Activated naive CD8-positive, alpha-beta T cell treated with anti-CD3 and anti-CD28 coated beads, Interleukin-2, amount 10 ng/mL, durations not matched to agents 7 days and 5 days (primary cell): ENCODE measurements at regions not wholly inside any gene's neighbourhood (a gene's known extent, or its start where the extent isn't known, plus 50 kb on each side); places are given as distances from the start of the nearest gene placed in this dataset.

Experiments used
- ATAC-seq: fragments of 150-1000 bp; cut with Tn5 transposase; one replicate; pipeline ENCODE4 v1.10.0; 2021; ENCODE audit warnings: low read depth, moderate library complexity
- POLR2A ChIA-PET: fragments of 350-600 bp; sonication (Branson Sonifier 250); formaldehyde crosslinking; loops from one replicate; lab custom pipeline; 2021; ENCODE audit warnings: antibody characterized with exemption; lab: Charles Lee
- DNase-seq: peaks from one replicate; pipeline ENCODE4 v3.0.0; 2021
- H3K27ac Mint-ChIP-seq: one replicate; pipeline ENCODE4 v1.8.0; 2022; ENCODE audit warnings: mild to moderate bottlenecking, mixed read lengths
- H3K27me3 Mint-ChIP-seq: one replicate; pipeline ENCODE4 v1.8.0; 2022; ENCODE audit warnings: mild to moderate bottlenecking, moderate library complexity, mixed read lengths
- H3K36me3 Mint-ChIP-seq: one replicate; pipeline ENCODE4 v1.8.0; 2021; ENCODE audit warnings: mild to moderate bottlenecking, mixed read lengths
- H3K4me1 Mint-ChIP-seq: one replicate; pipeline ENCODE4 v1.8.0; 2021; ENCODE audit warnings: mixed read lengths
- H3K4me3 Mint-ChIP-seq: one replicate; pipeline ENCODE4 v1.8.0; 2022; ENCODE audit warnings: mild to moderate bottlenecking, moderate library complexity, mixed read lengths
- H3K9me3 Mint-ChIP-seq: one replicate; pipeline ENCODE4 v1.8.0; 2021; ENCODE audit warnings: mixed read lengths

DNA sequence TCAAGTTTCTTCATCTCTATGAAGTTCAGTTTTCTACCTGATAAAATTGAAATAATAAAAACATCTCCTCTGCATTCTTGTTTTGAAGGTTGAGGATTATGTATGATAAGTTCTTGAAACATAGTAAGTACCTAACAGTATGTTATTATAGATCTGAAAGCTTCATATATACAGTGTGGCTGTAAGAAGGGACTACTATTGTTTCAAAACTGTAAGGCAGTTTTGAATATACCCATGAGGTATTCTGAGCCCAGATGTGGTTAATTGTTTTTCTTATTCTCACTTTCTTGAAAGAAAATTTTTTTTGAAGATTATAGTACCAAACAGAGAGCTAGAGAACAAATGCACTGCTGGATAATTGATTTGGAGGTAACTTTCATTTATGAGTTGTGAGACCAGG is 383.2 kb downstream of the CHSY3 start:
- ATAC-seq (no peak), DNase-seq (no peak)
- Mint-ChIP-seq H3K27me3 (no peaks in the 10 kb centered on the region), H3K4me3 (no peak overlapping the region), H3K27ac (no peak overlapping the region), H3K4me1 (no peaks in the 10 kb centered on the region), H3K9me3 (no peaks in the 10 kb centered on the region), H3K36me3 (no peaks in the 10 kb centered on the region)
- POLR2A ChIA-PET = no interaction called here

GRCh38 chr5:130286971-130287370 is 382.7 kb downstream of the CHSY3 start:
- H3K27ac Mint-ChIP-seq = no peak overlapping the region
- POLR2A ChIA-PET = no interaction called here
- no peaks in the 10 kb centered on the region for H3K27me3 Mint-ChIP-seq
- H3K36me3 Mint-ChIP-seq = no peaks in the 10 kb centered on the region
- no peaks in the 10 kb centered on the region for H3K9me3 Mint-ChIP-seq
- H3K4me1 Mint-ChIP-seq = no peaks in the 10 kb centered on the region
- no peak for DNase-seq
- ATAC-seq = no peak
- H3K4me3 Mint-ChIP-seq = no peak overlapping the region

- Mint-ChIP-seq H3K9me3 (no peaks in the 10 kb centered on the region), H3K27me3 (no peaks in the 10 kb centered on the region), H3K36me3 (no peaks in the 10 kb centered on the region), H3K4me3 (no peak overlapping the region), H3K4me1 (no peaks in the 10 kb centered on the region), H3K27ac (no peak overlapping the region)
- DNase-seq (no peak), ATAC-seq (no peak)
- POLR2A ChIA-PET = no interaction called here
These were observed 377.8 kb downstream of the CHSY3 start for GRCh38 chr5:130282049-130282448.

- ATAC-seq (no peak), DNase-seq (no peak)
- Mint-ChIP-seq H3K4me3 (no peak overlapping the region), H3K36me3 (no peaks in the 10 kb centered on the region), H3K4me1 (no peaks in the 10 kb centered on the region), H3K9me3 (no peaks in the 10 kb centered on the region), H3K27me3 (no peaks in the 10 kb centered on the region), H3K27ac (no peak overlapping the region)
- POLR2A ChIA-PET = no interaction called here
These were observed 376.4 kb downstream of the CHSY3 start for GRCh38 chr5:130280528-130281217.

DNA sequence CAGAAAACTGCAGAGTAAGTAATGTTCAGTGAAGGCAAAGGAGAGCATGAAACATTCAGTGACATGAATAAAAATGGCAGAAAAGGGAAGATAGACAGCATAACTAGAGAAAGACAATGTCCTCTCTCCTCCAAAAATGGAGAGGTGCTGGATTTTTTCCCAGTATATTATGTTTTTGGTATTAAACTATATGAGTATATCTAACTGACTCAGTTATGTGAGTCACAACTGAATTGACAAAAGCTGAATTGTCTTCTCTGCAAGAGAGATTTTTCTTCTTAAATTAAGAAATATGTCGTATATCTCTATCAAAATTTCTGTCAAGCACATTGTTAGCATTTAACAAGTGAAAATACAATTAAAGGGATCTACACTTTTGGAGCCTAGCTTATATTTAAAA is 375.1 kb downstream of the CHSY3 start:
- ATAC-seq = no peak
- H3K9me3 Mint-ChIP-seq = no peaks in the 10 kb centered on the region

DNA sequence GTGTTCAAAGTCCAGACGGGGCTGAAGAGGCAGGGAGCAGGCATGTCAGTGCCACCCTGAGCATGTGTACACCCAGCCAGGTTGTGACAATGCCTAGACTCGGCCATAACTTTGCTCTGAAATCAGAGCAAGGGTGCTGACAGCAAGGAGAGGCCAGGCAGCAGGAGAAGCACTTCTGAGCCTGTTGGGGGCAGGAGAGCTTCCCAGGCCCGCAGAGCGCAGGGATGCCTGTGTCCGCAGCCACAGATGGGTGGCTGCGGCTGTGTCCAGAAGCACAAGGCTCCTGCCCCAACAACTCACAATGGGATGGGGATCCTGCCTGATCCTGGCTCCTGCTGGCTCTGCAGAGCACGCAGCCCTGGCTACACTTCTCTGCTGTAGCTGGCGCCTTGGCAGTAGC is 373.9 kb downstream of the CHSY3 start:
- POLR2A ChIA-PET = no interaction called here
- Mint-ChIP-seq H3K27ac (no peak overlapping the region), H3K9me3 (no peaks in the 10 kb centered on the region), H3K27me3 (no peaks in the 10 kb centered on the region), H3K36me3 (no peaks in the 10 kb centered on the region), H3K4me1 (no peaks in the 10 kb centered on the region), H3K4me3 (no peak overlapping the region)
- DNase-seq (no peak), ATAC-seq (no peak)

More for the DNA sequence above, 375.1 kb downstream of the CHSY3 start:
- no peaks in the 10 kb centered on the region for H3K36me3 Mint-ChIP-seq
- H3K4me1 Mint-ChIP-seq = no peaks in the 10 kb centered on the region
- H3K27ac Mint-ChIP-seq = no peak overlapping the region
- H3K4me3 Mint-ChIP-seq = no peak overlapping the region
- DNase-seq = no peak
- no peaks in the 10 kb centered on the region for H3K27me3 Mint-ChIP-seq
- POLR2A ChIA-PET = no interaction called here

GRCh38 chr5:130277522-130277921 is 373.3 kb downstream of the CHSY3 start:
- Mint-ChIP-seq H3K27ac (no peak overlapping the region), H3K27me3 (no peaks in the 10 kb centered on the region), H3K36me3 (no peaks in the 10 kb centered on the region), H3K9me3 (no peaks in the 10 kb centered on the region), H3K4me1 (no peaks in the 10 kb centered on the region), H3K4me3 (no peak overlapping the region)
- ATAC-seq (no peak), DNase-seq (no peak)
- POLR2A ChIA-PET = no interaction called here

- no peaks in the 10 kb centered on the region for H3K4me1 Mint-ChIP-seq
- no peak for DNase-seq
- H3K27ac Mint-ChIP-seq = no peak overlapping the region
- no peaks in the 10 kb centered on the region for H3K9me3 Mint-ChIP-seq
- H3K27me3 Mint-ChIP-seq = no peaks in the 10 kb centered on the region
- H3K36me3 Mint-ChIP-seq = no peaks in the 10 kb centered on the region
- POLR2A ChIA-PET = no interaction called here
- no peak overlapping the region for H3K4me3 Mint-ChIP-seq
- no peak for ATAC-seq
These were observed 372.7 kb downstream of the CHSY3 start for GRCh38 chr5:130277002-130277401.

GRCh38 chr5:130272837-130273236 is 368.6 kb downstream of the CHSY3 start:
- Mint-ChIP-seq H3K27me3 (no peaks in the 10 kb centered on the region), H3K36me3 (no peaks in the 10 kb centered on the region), H3K4me1 (no peaks in the 10 kb centered on the region), H3K4me3 (no peak overlapping the region), H3K27ac (no peak overlapping the region), H3K9me3 (no peaks in the 10 kb centered on the region)
- ATAC-seq (no peak), DNase-seq (no peak)
- POLR2A ChIA-PET = no interaction called here

DNA sequence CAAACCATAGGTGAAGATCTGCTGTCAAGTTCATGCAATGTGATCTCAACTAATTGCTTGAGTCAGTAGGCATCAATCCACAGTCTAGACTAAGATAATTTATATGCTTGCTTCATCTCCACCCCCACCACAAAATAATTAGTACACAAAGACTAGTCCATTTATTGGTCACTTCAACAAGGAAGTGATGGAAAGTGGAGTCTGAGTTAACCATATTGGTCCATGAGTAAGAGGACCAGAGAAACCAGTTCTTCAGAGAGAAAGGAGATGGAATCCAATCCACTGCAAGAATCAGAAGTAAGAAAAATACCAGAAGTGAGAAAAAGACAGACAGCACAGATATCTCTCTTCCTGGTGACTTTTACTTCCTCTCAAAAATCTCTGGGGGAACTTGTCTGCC is 366.5 kb downstream of the CHSY3 start:
- Mint-ChIP-seq H3K36me3 (no peaks in the 10 kb centered on the region), H3K4me1 (no peaks in the 10 kb centered on the region), H3K4me3 (no peak overlapping the region), H3K27ac (no peak overlapping the region), H3K9me3 (no peaks in the 10 kb centered on the region), H3K27me3 (no peaks in the 10 kb centered on the region)
- ATAC-seq (no peak), DNase-seq (no peak)
- POLR2A ChIA-PET = no interaction called here

DNA sequence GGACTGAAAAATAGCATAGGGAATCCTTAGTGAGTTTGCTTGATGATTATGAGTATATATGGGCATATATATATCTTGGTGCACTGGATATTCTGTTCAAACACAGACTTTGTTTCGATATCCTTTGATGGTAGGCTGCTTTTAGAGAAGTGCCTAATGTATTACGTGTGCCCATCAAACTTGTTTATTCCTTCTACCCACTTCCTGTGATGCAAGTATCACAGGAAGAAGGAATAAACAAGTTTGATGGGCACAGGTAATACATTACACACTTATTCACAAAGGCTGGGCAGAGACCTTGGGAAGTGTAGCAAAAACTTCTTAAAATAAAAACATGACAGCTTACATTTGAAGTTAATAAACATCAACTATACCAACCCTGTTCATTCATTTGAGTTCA is 364.2 kb downstream of the CHSY3 start:
- Mint-ChIP-seq H3K27me3 (no peaks in the 10 kb centered on the region), H3K4me3 (no peak overlapping the region), H3K4me1 (no peaks in the 10 kb centered on the region), H3K27ac (no peak overlapping the region), H3K9me3 (no peaks in the 10 kb centered on the region), H3K36me3 (no peaks in the 10 kb centered on the region)
- ATAC-seq = no peak
- no peak for DNase-seq
- POLR2A ChIA-PET = no interaction called here

- H3K36me3 Mint-ChIP-seq = no peaks in the 10 kb centered on the region
- POLR2A ChIA-PET = no interaction called here
- no peak overlapping the region for H3K27ac Mint-ChIP-seq
- no peaks in the 10 kb centered on the region for H3K4me1 Mint-ChIP-seq
- H3K27me3 Mint-ChIP-seq = no peaks in the 10 kb centered on the region
- H3K4me3 Mint-ChIP-seq = no peak overlapping the region
- no peak for DNase-seq
- no peak for ATAC-seq
- H3K9me3 Mint-ChIP-seq = no peaks in the 10 kb centered on the region
These were observed 363.7 kb downstream of the CHSY3 start for GRCh38 chr5:130267926-130268325.

DNA sequence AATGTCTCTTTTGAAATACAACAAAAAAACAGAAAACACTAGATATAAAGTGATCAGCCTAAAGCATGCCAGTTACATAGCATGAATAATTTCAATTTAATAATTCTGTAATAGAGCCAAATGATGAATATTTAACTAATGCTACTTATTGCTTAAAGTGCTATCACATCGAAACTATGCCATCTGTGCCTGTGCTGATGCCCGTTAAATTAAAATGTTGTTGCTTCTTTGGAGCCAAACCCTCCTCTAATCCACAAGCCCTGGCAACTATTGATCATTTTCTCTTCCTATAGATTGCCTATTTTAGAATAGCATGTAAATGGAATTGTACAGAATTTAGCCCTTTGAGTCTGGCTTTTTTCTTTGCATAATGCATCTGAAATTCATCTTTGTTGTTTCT is 356.2 kb downstream of the CHSY3 start:
- POLR2A ChIA-PET = no interaction called here
- H3K36me3 Mint-ChIP-seq = no peaks in the 10 kb centered on the region
- DNase-seq (no peak), ATAC-seq (no peak)
- H3K27me3 Mint-ChIP-seq = no peaks in the 10 kb centered on the region
- H3K4me3 Mint-ChIP-seq = no peak overlapping the region
- H3K4me1 Mint-ChIP-seq = no peaks in the 10 kb centered on the region
- H3K27ac Mint-ChIP-seq = no peak overlapping the region
- H3K9me3 Mint-ChIP-seq = peaks cover under 1% of the 10 kb centered on the region

GRCh38 chr5:130251931-130252330 is 347.7 kb downstream of the CHSY3 start:
- Mint-ChIP-seq H3K27me3 (no peaks in the 10 kb centered on the region), H3K4me3 (no peak overlapping the region), H3K9me3 (peaks cover 2% of the 10 kb centered on the region), H3K36me3 (no peaks in the 10 kb centered on the region), H3K27ac (no peak overlapping the region), H3K4me1 (no peaks in the 10 kb centered on the region)
- ATAC-seq (no peak), DNase-seq (no peak)
- POLR2A ChIA-PET = no interaction called here

DNA sequence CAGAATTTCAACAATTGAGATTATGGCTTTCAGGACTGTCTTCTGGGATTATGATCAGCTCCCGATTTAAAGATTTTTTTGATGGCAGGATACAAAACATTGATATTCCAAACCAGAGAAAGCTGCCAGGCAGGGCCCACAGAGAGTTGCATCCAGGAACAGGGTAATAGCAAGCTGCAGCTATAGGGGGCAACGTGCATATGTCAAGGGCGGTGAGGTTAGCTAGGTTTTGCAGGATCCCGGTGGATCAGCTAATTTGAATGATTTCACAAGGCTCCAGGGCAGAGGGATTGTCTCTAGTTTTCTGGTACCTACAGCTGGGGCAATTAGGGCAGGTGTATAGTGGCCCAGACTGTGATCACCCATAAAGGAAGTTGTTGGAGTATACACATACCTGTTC is 339.4 kb downstream of the CHSY3 start:
- H3K27ac Mint-ChIP-seq = no peak overlapping the region

More for the DNA sequence above, 339.4 kb downstream of the CHSY3 start:
- DNase-seq = no peak
- no peak for ATAC-seq
- POLR2A ChIA-PET = no interaction called here
- Mint-ChIP-seq H3K9me3 (no peaks in the 10 kb centered on the region), H3K4me1 (no peaks in the 10 kb centered on the region), H3K36me3 (no peaks in the 10 kb centered on the region), H3K4me3 (no peak overlapping the region), H3K27me3 (no peaks in the 10 kb centered on the region)
